GM18909 (cell line): ENCODE measurements at regions not wholly inside any gene's neighbourhood (a gene's known extent, or its start where the extent isn't known, plus 50 kb on each side); places are given as distances from the start of the nearest gene placed in this dataset.
"Not testable (repeated sequence)": the region's sequence is repeated elsewhere in the genome, so short reads cannot be mapped to it uniquely, and the experiment has no call there.

ENCODE experiments used
- ATAC-seq: cut with Tn5 transposase; IDR thresholded peaks from one replicate; pipeline ENCODE4 v1.9.1; 2021; ENCODE audit warnings: mild to moderate bottlenecking; ENCODE audit not compliant: unreplicated experiment, poor library complexity

GRCh38 chr11:98736833-98737232 is 283.9 kb upstream of the CNTN5 start:
- ATAC-seq = no peak

GRCh38 chr11:98740321-98740720 is 280.4 kb upstream of the CNTN5 start:
- no peak for ATAC-seq

GRCh38 chr11:98763446-98763845 is 257.3 kb upstream of the CNTN5 start:
- ATAC-seq = not testable (repeated sequence)

DNA sequence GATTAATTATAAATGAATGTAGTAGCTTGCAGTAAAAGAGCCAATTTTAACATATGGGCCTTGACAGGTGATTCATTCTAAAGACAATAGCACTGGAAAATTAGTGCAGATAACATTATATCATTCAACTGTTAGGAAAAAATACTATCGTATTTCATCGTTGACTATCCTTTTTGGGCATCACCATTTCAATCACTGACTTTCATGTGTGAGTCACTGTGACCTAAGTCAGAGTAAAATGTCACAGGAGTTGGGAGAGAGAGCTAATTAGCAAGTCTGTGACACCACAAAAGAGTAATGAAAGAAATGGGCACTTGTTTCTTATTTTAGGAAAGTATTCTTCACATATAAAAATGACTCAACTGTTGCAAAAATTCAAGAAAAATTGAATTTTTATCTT is 253.8 kb upstream of the CNTN5 start:
- no peak for ATAC-seq

DNA sequence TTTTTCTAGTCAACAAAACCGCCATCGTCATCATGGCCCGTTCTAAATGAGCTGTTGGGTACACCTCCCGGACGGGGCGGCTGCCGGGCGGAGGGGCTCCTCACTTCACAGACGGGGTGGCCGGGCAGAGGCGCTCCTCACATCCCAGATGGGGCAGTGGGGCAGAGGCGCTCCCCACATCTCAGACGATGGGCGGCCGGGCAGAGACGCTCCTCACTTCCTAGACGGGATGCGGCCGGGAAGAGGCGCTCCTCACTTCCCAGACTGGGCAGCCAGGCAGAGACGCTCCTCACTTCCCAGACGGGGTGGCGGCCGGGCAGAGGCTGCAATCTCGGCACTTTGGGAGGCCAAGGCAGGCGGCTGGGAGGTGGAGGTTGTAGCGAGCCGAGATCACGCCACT is 250.7 kb upstream of the CNTN5 start:
- ATAC-seq = not testable (repeated sequence)

DNA sequence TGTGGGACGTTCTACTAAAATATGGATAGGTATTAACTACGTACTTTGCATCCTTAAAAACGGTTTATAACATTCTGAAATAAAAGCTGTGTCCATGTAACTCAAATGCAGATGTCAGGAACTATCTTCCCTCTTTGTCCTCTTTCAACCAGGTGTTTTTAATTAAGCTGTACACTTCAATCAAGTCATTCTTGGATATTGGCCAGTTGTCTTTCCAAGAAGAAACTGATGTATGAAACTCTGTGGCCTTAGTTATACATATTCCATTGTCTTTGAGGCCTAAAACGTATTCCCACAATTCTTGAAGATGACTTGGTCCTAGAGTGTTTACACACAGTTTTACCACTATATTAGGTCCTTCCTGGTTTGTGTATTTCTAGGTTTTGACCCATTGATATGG is 249.0 kb upstream of the CNTN5 start:
- no peak for ATAC-seq

DNA sequence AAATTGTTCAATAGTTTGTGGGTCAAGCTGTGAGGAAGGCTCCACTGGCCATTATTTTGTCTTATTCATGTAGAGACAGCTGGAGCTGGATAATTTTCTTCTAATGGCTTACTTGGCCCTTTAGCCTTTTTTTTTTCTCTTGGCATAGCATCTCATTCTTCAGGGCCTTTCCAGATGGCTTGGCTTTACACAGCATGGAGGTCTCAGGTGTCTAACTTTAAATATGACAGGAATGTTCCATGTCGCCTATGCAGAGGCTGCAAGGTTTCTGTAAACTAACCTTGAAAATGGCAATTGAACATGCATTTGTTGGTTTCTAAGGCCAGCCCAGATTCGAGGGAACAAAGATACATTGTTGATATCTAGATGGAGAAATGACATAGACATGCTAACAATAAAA is 247.9 kb upstream of the CNTN5 start:
- no peak for ATAC-seq

GRCh38 chr11:98793276-98793675 is 227.5 kb upstream of the CNTN5 start:
- ATAC-seq = no peak

GRCh38 chr11:98798333-98798732 is 222.4 kb upstream of the CNTN5 start:
- ATAC-seq = no peak

DNA sequence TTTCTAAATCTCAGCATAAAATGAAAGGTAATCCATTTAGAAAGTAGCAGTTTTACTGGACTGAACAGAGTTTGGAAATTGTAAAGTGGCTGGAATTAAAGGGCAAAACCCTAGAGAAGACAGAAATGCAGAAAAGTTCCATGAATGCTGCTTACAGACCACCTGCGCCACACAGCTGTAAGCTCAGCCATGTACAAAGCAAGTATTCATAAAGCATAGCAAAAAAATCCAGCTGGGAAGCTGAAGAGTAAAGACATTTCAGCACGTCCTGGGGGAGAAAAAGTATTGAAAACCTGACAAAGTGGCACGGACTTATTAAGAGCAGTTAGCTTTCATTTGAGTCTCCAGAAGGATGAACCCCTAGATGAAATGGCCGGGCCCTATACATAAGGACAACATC is 220.1 kb upstream of the CNTN5 start:
- no peak for ATAC-seq

GRCh38 chr11:98828986-98829708 is 191.6 kb upstream of the CNTN5 start:
- ATAC-seq = no peak

GRCh38 chr11:98829971-98830370 is 190.8 kb upstream of the CNTN5 start:
- no peak for ATAC-seq

- ATAC-seq = no peak
These were observed 186.0 kb upstream of the CNTN5 start for GRCh38 chr11:98834776-98835175.

- no peak for ATAC-seq
These were observed 185.4 kb upstream of the CNTN5 start for GRCh38 chr11:98835335-98835734.

DNA sequence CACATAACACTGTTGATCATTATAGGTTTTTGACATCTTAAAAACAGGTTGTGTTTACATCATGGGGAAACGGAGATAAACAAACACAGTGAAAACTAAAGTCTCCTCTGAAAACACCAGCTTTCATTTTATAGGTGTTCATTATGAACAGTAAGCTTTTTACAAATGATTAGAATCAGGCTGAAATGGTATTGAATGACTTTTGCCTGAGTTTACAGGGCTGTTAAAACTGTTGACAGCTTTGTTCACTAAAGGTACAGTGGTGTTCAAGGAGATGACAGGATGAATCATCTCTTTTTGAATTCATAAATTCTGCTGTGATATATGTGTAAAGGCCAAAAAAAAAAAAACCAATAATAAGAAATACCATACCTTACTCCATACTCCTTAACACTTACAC is 184.6 kb upstream of the CNTN5 start:
- no peak for ATAC-seq

DNA sequence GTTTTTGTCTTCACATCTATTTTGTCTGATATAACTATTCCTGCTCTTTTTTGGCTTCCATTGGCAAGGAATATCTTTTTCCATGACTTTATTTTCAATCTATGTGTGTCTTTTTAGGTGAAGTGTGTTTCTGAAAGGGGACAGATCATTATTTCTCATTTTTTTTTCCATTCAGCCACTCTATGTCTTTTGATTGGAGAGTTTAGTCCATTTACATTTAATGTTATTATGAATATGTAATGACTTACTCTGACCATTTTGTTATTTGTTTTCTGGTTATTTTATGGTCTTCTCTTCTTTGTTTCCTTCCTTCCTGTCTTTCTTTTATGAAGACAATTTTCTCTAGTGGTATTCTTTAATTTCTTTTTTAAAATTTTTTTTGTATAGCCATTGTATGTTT is 178.6 kb upstream of the CNTN5 start:
- no peak for ATAC-seq

DNA sequence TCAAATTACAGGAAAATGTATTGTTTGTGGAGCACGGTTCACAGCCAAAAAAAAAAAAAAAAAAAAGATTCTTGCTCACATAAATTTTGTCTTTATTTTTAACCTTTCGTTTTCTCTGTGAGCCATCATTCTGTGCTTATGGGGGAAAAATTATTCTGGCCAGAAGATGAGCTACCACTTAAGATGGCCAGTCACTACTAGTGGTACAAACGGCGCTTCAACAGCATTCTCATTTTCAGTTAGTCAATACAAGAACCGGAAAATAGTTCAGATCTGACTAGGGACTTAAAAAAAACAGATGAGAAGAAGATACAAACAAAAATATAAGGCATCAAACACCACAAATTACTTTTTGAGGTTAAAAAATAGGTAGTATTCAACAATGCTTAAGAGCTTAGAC is 158.6 kb upstream of the CNTN5 start:
- ATAC-seq = no peak

DNA sequence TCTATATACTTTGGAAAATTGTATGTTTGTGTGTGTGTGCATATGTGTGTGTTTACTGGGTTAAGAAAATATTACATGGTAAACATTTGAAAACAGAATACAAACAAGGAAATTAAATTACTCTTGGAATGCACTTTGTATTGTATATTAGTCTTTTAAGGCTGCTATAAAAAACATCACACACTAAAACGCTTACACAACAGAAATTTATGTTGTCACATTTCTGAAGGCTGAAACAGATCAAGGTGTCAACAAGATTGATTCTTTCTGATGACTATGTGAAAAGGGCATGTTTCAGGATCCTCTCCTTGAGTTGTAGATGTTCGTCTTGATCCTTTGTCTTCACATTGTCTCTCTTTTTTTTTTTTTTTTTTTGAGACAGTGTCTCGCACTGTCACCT is 149.1 kb upstream of the CNTN5 start:
- no peak for ATAC-seq

- ATAC-seq = no peak
These were observed 146.7 kb upstream of the CNTN5 start for GRCh38 chr11:98874050-98874449.

DNA sequence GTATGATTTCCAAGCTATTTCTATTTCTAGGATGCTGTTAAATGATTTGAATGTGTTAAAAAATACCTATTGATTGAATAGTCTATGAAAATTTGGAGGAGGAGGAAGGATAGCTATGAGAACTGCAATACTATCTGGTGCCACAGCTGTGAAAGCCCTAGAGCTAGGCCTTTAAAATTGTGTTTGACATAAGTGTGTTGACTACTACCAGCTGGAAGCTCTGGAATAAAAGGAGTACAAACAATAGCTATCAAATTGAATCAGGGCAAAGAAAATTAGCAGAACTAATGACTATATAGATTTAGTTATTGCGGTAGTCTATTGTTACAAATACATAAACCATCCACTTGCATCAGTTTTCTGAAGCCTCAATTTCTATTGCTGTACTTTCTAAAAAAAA is 124.8 kb upstream of the CNTN5 start:
- ATAC-seq = no peak

- ATAC-seq = no peak
These were observed 79.8 kb upstream of the CNTN5 start for GRCh38 chr11:98940913-98941312.

DNA sequence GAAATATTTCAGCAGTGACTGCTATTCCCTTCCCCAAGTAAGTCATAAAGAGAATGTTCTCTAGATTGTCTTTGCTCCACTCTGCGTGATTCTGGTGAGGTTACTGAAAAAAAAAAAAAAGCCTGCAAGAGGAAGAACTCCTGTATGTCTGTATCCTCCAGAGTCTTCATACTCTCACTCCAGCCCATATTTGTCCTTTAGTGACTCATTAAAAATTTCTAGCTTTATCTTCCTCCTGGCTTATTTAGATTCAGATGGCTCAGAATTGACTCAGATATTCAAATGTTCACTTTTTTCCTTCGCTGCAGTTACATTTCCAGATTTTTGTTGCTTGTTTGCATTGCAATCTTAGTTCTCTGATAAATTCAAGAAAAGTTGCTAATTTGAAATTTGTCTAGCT is 76.3 kb upstream of the CNTN5 start:
- no peak for ATAC-seq

DNA sequence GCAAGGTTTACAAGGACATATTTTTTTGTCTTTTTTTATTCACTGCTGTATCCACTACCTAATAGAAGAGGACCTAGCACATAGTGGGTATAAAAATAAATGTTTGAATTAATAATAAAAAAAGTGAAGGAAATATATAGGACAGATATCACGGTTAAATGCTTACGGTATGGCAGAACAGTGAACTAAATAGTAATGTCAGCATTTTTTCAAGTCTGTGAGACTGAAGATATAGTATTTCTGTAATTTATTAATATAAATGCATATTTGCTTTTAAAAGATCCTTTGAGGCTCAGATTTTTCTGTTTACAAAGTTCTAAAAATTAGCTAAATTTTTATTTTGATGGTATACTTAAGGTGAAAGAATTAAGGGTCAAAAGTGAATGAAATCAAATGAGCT is 68.6 kb upstream of the CNTN5 start:
- ATAC-seq = no peak
